IMR-90 (cell line): ENCODE measurements at regions not wholly inside any gene's neighbourhood (a gene's known extent, or its start where the extent isn't known, plus 50 kb on each side); places are given as distances from the start of the nearest gene placed in this dataset.

ENCODE experiments used
- ATAC-seq: fragments of 200-7000 bp; cut with Tn5 transposase; 2 replicates; pipeline ENCODE4 v1.9.1; 2020; ENCODE audit warnings: low read depth, mild to moderate bottlenecking, moderate library complexity
- BruUV-seq: library from RNA; stranded (reverse); fragments of 400-500 nt; replicated peaks from 2 replicates; lab custom pipeline; 2021; lab: Mats Ljungman, UMichigan
- CTCF ChIA-PET: fragments of 300-600 bp; formaldehyde crosslinking; extraction: SDS; loops from one replicate; lab custom pipeline; 2021; ENCODE audit warnings: antibody characterized with exemption; lab: Yijun Ruan, JAX
- POLR2A ChIA-PET: fragments of 300-600 bp; sonication (Branson Sonifier 250); formaldehyde crosslinking; loops from one replicate; lab custom pipeline; 2022; ENCODE audit warnings: antibody characterized with exemption; ENCODE audit not compliant: unreplicated experiment; lab: Charles Lee
- DNase-seq: peaks from one replicate; pipeline ENCODE4 v3.0.0; 2013
- H2AFZ ChIP-seq: replicated peaks from 2 replicates; pipeline ENCODE3; 2013; ENCODE audit warnings: low read length, mild to moderate bottlenecking; ENCODE audit not compliant: poor library complexity
- H2AK5ac ChIP-seq: 2 replicates; pipeline ENCODE4 v1.6.1; 2013; ENCODE audit warnings: low read depth, low read length, inconsistent platforms
- H2AK9ac ChIP-seq: replicated peaks from 2 replicates; pipeline ENCODE3; 2013; ENCODE audit warnings: mild to moderate bottlenecking, low read depth, low read length, moderate library complexity; ENCODE audit not compliant: poor library complexity
- H2BK120ac ChIP-seq: 2 replicates; pipeline ENCODE4 v1.6.1; 2013; ENCODE audit warnings: low read depth, low read length, inconsistent platforms
- H2BK15ac ChIP-seq: 3 replicates; pipeline ENCODE4 v1.6.1; 2013; ENCODE audit warnings: low read depth, low read length, inconsistent platforms
- H2BK20ac ChIP-seq: 2 replicates; pipeline ENCODE4 v1.6.1; 2013; ENCODE audit warnings: low read depth, mild to moderate bottlenecking, inconsistent platforms, low read length, moderate library complexity
- H2BK5ac ChIP-seq: 2 replicates; pipeline ENCODE4 v1.6.1; 2013; ENCODE audit warnings: mild to moderate bottlenecking, low read depth, low read length, inconsistent platforms; ENCODE audit not compliant: poor library complexity, severe bottlenecking
- H3K14ac ChIP-seq: replicated peaks from 2 replicates; pipeline ENCODE4 v1.6.1; 2013; ENCODE audit warnings: low read depth, low read length, inconsistent platforms
- H3K18ac ChIP-seq: 2 replicates; pipeline ENCODE4 v1.6.1; 2013; ENCODE audit warnings: low read depth, low read length, control low read depth
- H3K23ac ChIP-seq: 2 replicates; pipeline ENCODE4 v1.6.1; 2013; ENCODE audit warnings: low read depth, low read length, inconsistent platforms
- H3K27ac ChIP-seq: 2 replicates; pipeline ENCODE4 v1.5.1; 2013; ENCODE audit warnings: mild to moderate bottlenecking, control low read depth, low read length; ENCODE audit not compliant: insufficient read depth
- H3K27me3 ChIP-seq: 2 replicates; pipeline ENCODE4 v1.6.1; 2013; ENCODE audit warnings: low read length; ENCODE audit not compliant: control insufficient read depth, insufficient read depth
- H3K36me3 ChIP-seq: 2 replicates; pipeline ENCODE4 v1.6.1; 2013; ENCODE audit warnings: low read length, mixed read lengths; ENCODE audit not compliant: control insufficient read depth, insufficient read depth
- H3K4ac ChIP-seq: 2 replicates; pipeline ENCODE4 v1.6.1; 2013; ENCODE audit warnings: low read depth, low read length, inconsistent platforms
- H3K4me1 ChIP-seq: 2 replicates; pipeline ENCODE4 v1.6.1; 2013; ENCODE audit warnings: low read length, mixed read lengths; ENCODE audit not compliant: control insufficient read depth, insufficient read depth
- H3K4me2 ChIP-seq: 2 replicates; pipeline ENCODE4 v1.6.1; 2013; ENCODE audit warnings: low read depth, mild to moderate bottlenecking, control low read depth, low read length, moderate library complexity
- H3K4me3 ChIP-seq: 2 replicates; pipeline ENCODE4 v1.5.1; 2013; ENCODE audit warnings: low read depth, mild to moderate bottlenecking, control low read depth, low read length, moderate library complexity; ENCODE audit not compliant: insufficient read depth
- H3K56ac ChIP-seq: 2 replicates; pipeline ENCODE4 v1.6.1; 2013; ENCODE audit warnings: low read length, inconsistent platforms; ENCODE audit not compliant: insufficient read depth; ENCODE audit errors: extremely low read depth
- H3K79me1 ChIP-seq, 2 experiments: 2 replicates each; pipeline ENCODE4 v1.6.1; 2013; ENCODE audit warnings: low read length in 2 of 2, inconsistent platforms in 1 of 2, low read depth in 1 of 2
- H3K9ac ChIP-seq: 2 replicates; pipeline ENCODE4 v1.6.1; 2013; ENCODE audit warnings: low read depth, low read length, control low read depth
- H3K9me1 ChIP-seq: 2 replicates; pipeline ENCODE4 v1.6.1; 2013; ENCODE audit warnings: low read length, inconsistent platforms; ENCODE audit not compliant: insufficient read depth
- H3K9me3 ChIP-seq: 2 replicates; pipeline ENCODE4 v1.6.1; 2013; ENCODE audit warnings: low read length; ENCODE audit not compliant: control insufficient read depth, insufficient read depth
- H4K20me1 ChIP-seq: 2 replicates; pipeline ENCODE4 v1.6.1; 2013; ENCODE audit warnings: low read length, inconsistent platforms; ENCODE audit not compliant: insufficient read depth
- H4K5ac ChIP-seq: 2 replicates; pipeline ENCODE4 v1.6.1; 2013; ENCODE audit warnings: mild to moderate bottlenecking, low read depth, low read length, control low read depth
- H4K8ac ChIP-seq, 2 experiments: 2 replicates each; pipeline ENCODE4 v1.6.1; 2013; ENCODE audit warnings: low read depth in 2 of 2, low read length in 2 of 2, control low read depth in 1 of 2, inconsistent platforms in 1 of 2
- H4K91ac ChIP-seq: 2 replicates; pipeline ENCODE4 v1.6.1; 2013; ENCODE audit warnings: low read depth, low read length, inconsistent platforms; ENCODE audit not compliant: insufficient read depth
- BHLHE40 ChIP-seq: fragments of 150-350 bp; IDR thresholded peaks from 2 replicates; pipeline ENCODE4 v1.6.1; 2016; ENCODE audit warnings: mild to moderate bottlenecking, low read depth, low read length
- CHD1 ChIP-seq: IDR thresholded peaks from 2 replicates; pipeline ENCODE4 v1.6.1; 2012; ENCODE audit warnings: low read depth, low read length, improper control_type of control experiment
- ELK1 ChIP-seq: fragments of 150-350 bp; IDR thresholded peaks from 2 replicates; pipeline ENCODE4 v1.6.1; 2016; ENCODE audit warnings: low read depth, mild to moderate bottlenecking, low read length, moderate library complexity, borderline replicate concordance
- FOS ChIP-seq: fragments of 150-350 bp; IDR thresholded peaks from 2 replicates; pipeline ENCODE4 v1.6.1; 2016; ENCODE audit warnings: low read depth, low read length
- MAFK ChIP-seq: IDR thresholded peaks from 2 replicates; pipeline ENCODE4 v1.6.1; 2012; ENCODE audit warnings: low read depth, low read length, improper control_type of control experiment
- NFE2L2 ChIP-seq: fragments of 150-350 bp; IDR thresholded peaks from 2 replicates; pipeline ENCODE4 v1.6.1; 2016; ENCODE audit warnings: low read depth, mild to moderate bottlenecking, low read length
- POLR2A ChIP-seq: IDR thresholded peaks from 2 replicates; pipeline ENCODE4 v1.6.1; 2012; ENCODE audit warnings: mild to moderate bottlenecking, low read depth, low read length
- RAD21 ChIP-seq: IDR thresholded peaks from 2 replicates; pipeline ENCODE4 v1.6.1; 2012; ENCODE audit warnings: low read length, improper control_type of control experiment
- RCOR1 ChIP-seq: IDR thresholded peaks from 2 replicates; pipeline ENCODE4 v1.6.1; 2012; ENCODE audit warnings: mild to moderate bottlenecking, low read length, improper control_type of control experiment; ENCODE audit not compliant: insufficient replicate concordance
- RFX5 ChIP-seq: IDR thresholded peaks from 2 replicates; pipeline ENCODE4 v1.8.0; 2012; ENCODE audit warnings: low read depth, mild to moderate bottlenecking, low read length, moderate library complexity
- WGBS, 2 experiments: methylation state at CpG; one replicate each; pipeline versions ENCODE4 v1.1.5 to v1.1.7; 2013; ENCODE audit warnings: missing lambda C conversion rate in 2 of 2; ENCODE audit not compliant: insufficient read length in 1 of 2; ENCODE audit errors: extremely low coverage in 2 of 2; 5-methylcytosine and 5-hydroxymethylcytosine counted together
- dilution Hi-C: fragments of 300-500 bp; cut with HindIII; formaldehyde crosslinking; loops from one replicate; pipeline ENCODE4 v1.14.3; 2018; ENCODE audit warnings: low sequenced_read_pairs; ENCODE audit not compliant: unreplicated experiment
- in situ Hi-C: fragments of 300-500 bp; cut with MboI; formaldehyde crosslinking; loops from 3 replicates; pipeline ENCODE4 v1.14.3; 2019; ENCODE audit warnings: low sequenced_read_pairs, inconsistent platforms, mixed read lengths
- intact Hi-C: fragments of 100-400 bp; cut with micrococcal nuclease; formaldehyde crosslinking; loops from 2 replicates; pipeline ENCODE4 v1.10.0; 2022

- DNase-seq (no peak), ATAC-seq (no peak)
- no peaks in the 10 kb centered on the region for H3K9me3 ChIP-seq
- no peaks in the 10 kb centered on the region for H3K9me1 ChIP-seq
- intact Hi-C loops, result no loop called here
- H2AK9ac ChIP-seq, result no peak overlapping the region
- H3K36me3 ChIP-seq, result no peaks in the 10 kb centered on the region
- no peaks in the 10 kb centered on the region for H3K79me1 ChIP-seq
- no peak overlapping the region for H3K56ac ChIP-seq
- H3K18ac ChIP-seq, result no peak overlapping the region
- no peak overlapping the region for H2AK5ac ChIP-seq
- no peak overlapping the region for H3K27ac ChIP-seq
- no peak overlapping the region for H3K23ac ChIP-seq
- in situ Hi-C loops, result no loop called here
- H3K4me3 ChIP-seq, result no peak overlapping the region
- no peak overlapping the region for H3K9ac ChIP-seq
- peak overlapping the region; percentile 31; the same call in 1 of the 2 replicates for H4K5ac ChIP-seq
- no peak overlapping the region for H2BK120ac ChIP-seq
- no peak overlapping the region for H4K91ac ChIP-seq
- ChIA-PET CTCF (no interaction called here), POLR2A (no interaction called here)
- H4K8ac ChIP-seq, result no peak overlapping the region
- 0 out of 2 replicates have a peak, but pooled peaks cover 1% of the 10 kb centered on the region for H3K4me1 ChIP-seq
- no peak overlapping the region for H2BK5ac ChIP-seq
- H4K20me1 ChIP-seq, result no peaks in the 10 kb centered on the region
- H3K4ac ChIP-seq, result no peak overlapping the region
- H2BK20ac ChIP-seq, result no peak overlapping the region; the same call in 1 of the 2 replicates
- H2AFZ ChIP-seq, result no peak overlapping the region
- dilution Hi-C loops, result no loop called here
- no peak overlapping the region for H3K14ac ChIP-seq
- no TSS peak for BruUV-seq
- no peak for TF ChIP-seq CHD1
- TF ChIP-seq FOS, result no peak
- no peak for TF ChIP-seq RCOR1
- TF ChIP-seq ELK1, result no peak
- TF ChIP-seq POLR2A, result no peak
- no peak for TF ChIP-seq RFX5
- no peak for TF ChIP-seq MAFK
- TF ChIP-seq RAD21, result no peak
- no peak for TF ChIP-seq BHLHE40
- no peak for TF ChIP-seq NFE2L2
- no peak overlapping the region for H2BK15ac ChIP-seq
- no peak overlapping the region for H3K4me2 ChIP-seq
- no CpG with 5 or more reads among the region's 4 CpGs for WGBS, 2 experiments
- H3K27me3 ChIP-seq, result no peaks in the 10 kb centered on the region
These were observed 637.1 kb upstream of the CITED2 start for GRCh38 chr6:140011537-140011936.
